Kidney epithelial cell (primary cell): ENCODE measurements at regions not wholly inside any gene's neighbourhood (a gene's known extent, or its start where the extent isn't known, plus 50 kb on each side); places are given as distances from the start of the nearest gene placed in this dataset.
"Not testable (repeated sequence)": the region's sequence is repeated elsewhere in the genome, so short reads cannot be mapped to it uniquely, and the experiment has no call there.

ENCODE experiments used
- DNase-seq: peaks from one replicate; pipeline ENCODE4 v3.0.0-alpha.2; 2010; ENCODE audit warnings: low read depth
- H3K27me3 ChIP-seq: 2 replicates; pipeline ENCODE4 v1.6.0; 2011; ENCODE audit warnings: low read length; ENCODE audit not compliant: control insufficient read depth, insufficient read depth
- H3K36me3 ChIP-seq: 2 replicates; pipeline ENCODE4 v1.5.1; 2011; ENCODE audit warnings: low read length; ENCODE audit not compliant: control insufficient read depth, insufficient read depth
- H3K4me3 ChIP-seq: 2 replicates; pipeline ENCODE4 v1.5.1; 2011; ENCODE audit warnings: low read depth, mild to moderate bottlenecking, control low read depth, low read length
- CTCF ChIP-seq: IDR thresholded peaks from 2 replicates; pipeline ENCODE4 v1.5.1; 2011; ENCODE audit warnings: mild to moderate bottlenecking, moderate library complexity, low read length, control low read depth, inconsistent platforms; ENCODE audit not compliant: insufficient read depth, poor library complexity, severe bottlenecking

GRCh38 chr9:1554081-1555035 lies 460.8 kb upstream of the SMARCA2 start:
- H3K36me3 ChIP-seq: no peaks in the 10 kb centered on the region
- H3K4me3 ChIP-seq: no peak overlapping the region
- no peaks in the 10 kb centered on the region for H3K27me3 ChIP-seq
- no peak for TF ChIP-seq CTCF
- DNase-seq: no peak

GRCh38 chr9:1558666-1559065 lies 456.5 kb upstream of the SMARCA2 start:
- H3K4me3 ChIP-seq, DNase-seq, H3K27me3 ChIP-seq, H3K36me3 ChIP-seq: not testable (repeated sequence)

GRCh38 chr9:1575939-1576338 lies 439.2 kb upstream of the SMARCA2 start:
- no peak for TF ChIP-seq CTCF
- no peaks in the 10 kb centered on the region for H3K27me3 ChIP-seq

GRCh38 chr9:1580215-1580614 lies 434.9 kb upstream of the SMARCA2 start:
- no peaks in the 10 kb centered on the region for H3K36me3 ChIP-seq
- no peak for TF ChIP-seq CTCF
- no peak overlapping the region for H3K4me3 ChIP-seq
- no peaks in the 10 kb centered on the region for H3K27me3 ChIP-seq
- no peak for DNase-seq

More at GRCh38 chr9:1575939-1576338, 439.2 kb upstream of the SMARCA2 start:
- Histone ChIP-seq H3K36me3 (no peaks in the 10 kb centered on the region), H3K4me3 (no peak overlapping the region)
- no peak for DNase-seq

GRCh38 chr9:1581926-1582325 lies 433.2 kb upstream of the SMARCA2 start:
- no peaks in the 10 kb centered on the region for H3K27me3 ChIP-seq
- DNase-seq: no peak

GRCh38 chr9:1591310-1591709 lies 423.8 kb upstream of the SMARCA2 start:
- DNase-seq: no peak
- Histone ChIP-seq H3K4me3 (no peak overlapping the region), H3K36me3 (no peaks in the 10 kb centered on the region), H3K27me3 (no peaks in the 10 kb centered on the region)
- TF ChIP-seq CTCF: no peak

More at GRCh38 chr9:1581926-1582325, 433.2 kb upstream of the SMARCA2 start:
- no peak for TF ChIP-seq CTCF
- H3K36me3 ChIP-seq: no peaks in the 10 kb centered on the region
- H3K4me3 ChIP-seq: no peak overlapping the region
